Astrocyte (in vitro differentiated cells and primary cell): ENCODE measurements at regions not wholly inside any gene's neighbourhood (a gene's known extent, or its start where the extent isn't known, plus 50 kb on each side); places are given as distances from the start of the nearest gene placed in this dataset.

Experiments
- EZH2 ChIP-seq: IDR thresholded peaks from 2 replicates; pipeline ENCODE4 v1.6.1; 2012; ENCODE audit warnings: mild to moderate bottlenecking, low read length, inconsistent platforms; ENCODE audit not compliant: insufficient read depth
- TF ChIP-seq, protein P1 (sequence below): IDR thresholded peaks from 2 replicates; pipeline ENCODE4 v1.5.1; 2011; ENCODE audit warnings: low read depth, mild to moderate bottlenecking, inconsistent platforms, low read length, moderate library complexity; ENCODE audit not compliant: insufficient read depth

DNA sequence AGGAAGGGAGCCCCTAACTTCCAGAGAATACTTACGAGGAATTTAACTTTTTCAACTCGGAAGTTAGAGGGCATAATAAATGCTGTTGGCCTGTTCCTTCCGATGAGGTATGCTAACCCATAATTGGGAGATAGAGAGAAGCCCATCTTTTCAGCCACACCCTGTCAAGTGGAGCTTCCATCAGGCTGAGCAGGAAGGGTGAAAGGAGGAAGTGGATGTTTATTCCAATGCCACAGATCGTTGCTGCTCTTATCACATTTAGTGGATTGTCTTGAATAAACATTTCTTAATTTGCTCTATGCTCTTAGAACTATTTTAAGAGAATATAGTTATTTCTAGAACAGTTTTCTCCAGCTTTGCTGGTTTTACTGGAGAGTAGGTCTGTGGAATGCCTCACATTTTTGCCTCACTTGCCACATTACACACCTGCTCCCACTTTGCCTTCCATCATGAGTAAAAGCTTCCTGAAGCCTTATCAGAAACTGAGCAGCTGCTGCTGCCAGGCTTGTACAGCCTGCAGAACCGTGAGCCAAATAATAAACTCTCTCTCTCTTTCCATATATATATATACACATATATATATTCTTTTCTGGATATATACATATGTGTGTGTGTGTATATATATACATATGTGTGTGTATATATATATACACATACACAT, 60.0 kb upstream of the RGS21 start:
- TF ChIP-seq, protein P1, sequence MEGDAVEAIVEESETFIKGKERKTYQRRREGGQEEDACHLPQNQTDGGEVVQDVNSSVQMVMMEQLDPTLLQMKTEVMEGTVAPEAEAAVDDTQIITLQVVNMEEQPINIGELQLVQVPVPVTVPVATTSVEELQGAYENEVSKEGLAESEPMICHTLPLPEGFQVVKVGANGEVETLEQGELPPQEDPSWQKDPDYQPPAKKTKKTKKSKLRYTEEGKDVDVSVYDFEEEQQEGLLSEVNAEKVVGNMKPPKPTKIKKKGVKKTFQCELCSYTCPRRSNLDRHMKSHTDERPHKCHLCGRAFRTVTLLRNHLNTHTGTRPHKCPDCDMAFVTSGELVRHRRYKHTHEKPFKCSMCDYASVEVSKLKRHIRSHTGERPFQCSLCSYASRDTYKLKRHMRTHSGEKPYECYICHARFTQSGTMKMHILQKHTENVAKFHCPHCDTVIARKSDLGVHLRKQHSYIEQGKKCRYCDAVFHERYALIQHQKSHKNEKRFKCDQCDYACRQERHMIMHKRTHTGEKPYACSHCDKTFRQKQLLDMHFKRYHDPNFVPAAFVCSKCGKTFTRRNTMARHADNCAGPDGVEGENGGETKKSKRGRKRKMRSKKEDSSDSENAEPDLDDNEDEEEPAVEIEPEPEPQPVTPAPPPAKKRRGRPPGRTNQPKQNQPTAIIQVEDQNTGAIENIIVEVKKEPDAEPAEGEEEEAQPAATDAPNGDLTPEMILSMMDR = no peak
- no peak for TF ChIP-seq EZH2
